ENCODE measurements at regions not wholly inside any gene's neighbourhood (a gene's known extent, or its start where the extent isn't known, plus 50 kb on each side); places are given as distances from the start of the nearest gene placed in this dataset.

DNA sequence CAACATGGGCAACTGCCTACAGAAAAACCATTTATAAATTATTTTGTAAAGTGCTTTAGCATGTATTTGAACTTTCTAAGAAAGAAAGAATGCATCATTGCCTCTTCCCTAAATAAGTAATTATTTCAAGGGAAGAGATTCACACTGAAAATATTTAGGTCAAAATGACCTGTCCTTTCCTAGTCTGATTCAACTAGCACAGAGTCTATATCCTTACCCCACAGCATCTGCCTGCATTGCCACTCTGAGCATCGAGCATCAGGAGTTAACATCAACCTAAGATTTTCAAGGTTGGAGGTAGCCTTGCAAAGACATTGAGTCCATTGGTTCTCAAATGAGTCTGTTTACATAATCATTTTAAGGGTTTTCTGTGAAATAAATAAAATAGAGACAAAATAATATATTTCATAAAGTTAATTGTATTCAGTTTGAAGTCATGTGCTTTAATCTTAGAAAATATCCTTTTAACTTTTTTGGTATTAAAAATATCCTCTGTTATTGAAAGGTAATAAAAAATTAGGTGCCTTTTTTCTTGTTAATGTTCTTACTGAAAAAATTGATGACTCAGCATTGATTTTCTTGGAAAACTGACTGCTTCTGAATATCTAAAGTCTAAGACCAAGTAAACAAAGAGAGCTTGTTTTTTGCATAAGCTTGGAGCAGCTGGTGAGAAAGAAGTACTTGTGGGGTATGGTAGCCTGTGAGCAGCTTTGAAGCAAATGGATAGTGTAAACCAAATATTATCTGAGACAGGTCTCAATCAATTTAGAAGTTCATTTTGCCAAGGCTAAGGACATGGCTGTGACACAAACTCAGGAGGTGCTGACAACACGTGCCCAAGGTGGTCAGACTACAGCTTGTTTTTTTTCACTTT, 269.0 kb upstream of the CLEC14A start:
- no peaks in the 10 kb centered on the region for H3K36me3 Mint-ChIP-seq (ENCODE audit: low read depth)
- no peaks in the 10 kb centered on the region for H3K9me3 Mint-ChIP-seq
- H3K27ac Mint-ChIP-seq, result no peak overlapping the region

GRCh38 chr14:38522724-38523123, 266.8 kb upstream of the CLEC14A start:
- DNase-seq (ENCODE audit: low spot score), result no peak
- H3K27ac Mint-ChIP-seq, result no peak overlapping the region
- intact Hi-C loops (cut with micrococcal nuclease), result no loop called here
- H3K36me3 Mint-ChIP-seq (ENCODE audit: low read depth), result no peaks in the 10 kb centered on the region
- H3K27me3 Mint-ChIP-seq (ENCODE audit: low read depth), result no peaks in the 10 kb centered on the region
- H3K9me3 Mint-ChIP-seq, result no peaks in the 10 kb centered on the region
- no peaks in the 10 kb centered on the region for H3K4me1 Mint-ChIP-seq (ENCODE audit: low read depth)
- H3K4me3 Mint-ChIP-seq (ENCODE audit: low read depth), result no peak overlapping the region

More for the DNA sequence above, 269.0 kb upstream of the CLEC14A start:
- no peak for DNase-seq (ENCODE audit: low spot score)
- intact Hi-C loops (cut with micrococcal nuclease), result no loop called here
- no peaks in the 10 kb centered on the region for H3K27me3 Mint-ChIP-seq (ENCODE audit: low read depth)
- no peaks in the 10 kb centered on the region for H3K4me1 Mint-ChIP-seq (ENCODE audit: low read depth)
- H3K4me3 Mint-ChIP-seq (ENCODE audit: low read depth), result no peak overlapping the region

DNA sequence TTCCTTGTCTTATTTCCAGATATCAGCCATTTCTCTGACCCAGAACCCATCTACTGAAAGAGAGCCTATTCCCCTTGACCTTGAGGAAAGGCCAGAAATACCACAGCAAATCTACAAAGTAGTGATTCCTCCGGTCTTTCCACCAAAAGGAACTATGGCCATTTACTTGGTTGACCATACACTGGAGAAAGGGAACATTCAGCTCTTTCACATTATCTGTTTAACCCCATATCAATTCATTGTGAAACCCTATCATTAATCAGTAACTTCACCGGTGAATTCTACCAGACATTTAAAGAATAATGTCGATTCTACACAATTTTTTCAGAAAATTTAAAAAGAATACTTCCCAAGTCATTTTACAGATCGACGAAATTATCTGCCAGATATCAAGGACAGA, 265.7 kb upstream of the CLEC14A start:
- no peak overlapping the region for H3K27ac Mint-ChIP-seq
- H3K9me3 Mint-ChIP-seq, result no peaks in the 10 kb centered on the region
- intact Hi-C loops (cut with micrococcal nuclease), result no loop called here
- no peaks in the 10 kb centered on the region for H3K36me3 Mint-ChIP-seq (ENCODE audit: low read depth)
- H3K27me3 Mint-ChIP-seq (ENCODE audit: low read depth), result no peaks in the 10 kb centered on the region
- no peaks in the 10 kb centered on the region for H3K4me1 Mint-ChIP-seq (ENCODE audit: low read depth)
- no peak overlapping the region for H3K4me3 Mint-ChIP-seq (ENCODE audit: low read depth)
- DNase-seq (ENCODE audit: low spot score), result no peak

DNA sequence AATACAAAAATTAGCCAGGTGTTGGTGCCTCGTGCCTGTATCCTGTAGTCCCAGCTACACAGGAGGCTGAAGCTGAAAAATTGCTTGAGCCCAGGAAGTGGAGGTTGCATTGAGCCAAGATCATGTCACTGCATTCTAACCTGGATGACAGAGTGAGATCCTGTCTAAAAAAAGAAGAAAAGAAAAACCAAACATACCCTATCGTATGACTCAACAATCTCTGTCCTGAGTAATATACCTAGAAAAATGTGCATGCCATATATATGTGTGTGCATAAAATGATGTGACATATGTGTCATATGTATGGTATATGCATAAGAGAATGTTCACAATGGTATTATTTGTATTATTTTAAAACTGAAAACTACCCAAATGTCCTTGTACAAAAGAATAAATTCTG, 261.5 kb upstream of the CLEC14A start:
- DNase-seq (ENCODE audit: low spot score), result no peak
- Mint-ChIP-seq H3K4me1 (ENCODE audit: low read depth) (no peaks in the 10 kb centered on the region), H3K27me3 (ENCODE audit: low read depth) (no peaks in the 10 kb centered on the region), H3K27ac (no peak overlapping the region), H3K9me3 (peaks cover 3% of the 10 kb centered on the region), H3K4me3 (ENCODE audit: low read depth) (no peak overlapping the region), H3K36me3 (ENCODE audit: low read depth) (no peaks in the 10 kb centered on the region)
- intact Hi-C loops (cut with micrococcal nuclease), result no loop called here

DNA sequence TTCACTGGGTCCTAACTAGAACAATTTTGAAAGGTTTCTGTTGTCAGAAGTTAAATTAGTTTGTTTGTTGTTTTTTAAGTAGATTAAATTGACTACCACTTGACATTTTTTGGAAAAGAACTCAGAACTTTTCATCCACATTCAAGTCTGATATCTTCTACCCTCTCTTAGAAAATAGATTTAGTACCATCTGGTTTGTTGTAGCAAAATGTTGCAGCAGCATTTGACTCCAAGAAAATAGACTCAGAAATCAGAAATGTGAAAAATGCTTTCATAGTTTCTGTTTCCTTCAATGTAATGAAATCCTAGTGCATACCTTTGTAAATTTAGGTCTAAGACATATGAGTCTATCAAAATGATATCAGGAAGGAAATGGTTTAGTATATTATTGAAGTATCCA, 256.3 kb upstream of the CLEC14A start:
- Mint-ChIP-seq H3K4me3 (ENCODE audit: low read depth) (no peak overlapping the region), H3K36me3 (ENCODE audit: low read depth) (no peaks in the 10 kb centered on the region), H3K4me1 (ENCODE audit: low read depth) (no peaks in the 10 kb centered on the region), H3K9me3 (peaks cover 3% of the 10 kb centered on the region), H3K27me3 (ENCODE audit: low read depth) (no peaks in the 10 kb centered on the region), H3K27ac (no peak overlapping the region)
- intact Hi-C loops (cut with micrococcal nuclease), result no loop called here
- DNase-seq (ENCODE audit: low spot score), result no peak

- DNase-seq (ENCODE audit: low spot score), result no peak
- intact Hi-C loops (cut with micrococcal nuclease), result no loop called here
These were observed 251.4 kb upstream of the CLEC14A start for GRCh38 chr14:38507299-38507698.

GRCh38 chr14:38505973-38506249, 250.0 kb upstream of the CLEC14A start:
- H3K4me3 Mint-ChIP-seq (ENCODE audit: low read depth), result no peak overlapping the region
- H3K4me1 Mint-ChIP-seq (ENCODE audit: low read depth), result no peaks in the 10 kb centered on the region
- no peak overlapping the region for H3K27ac Mint-ChIP-seq

More at GRCh38 chr14:38507299-38507698, 251.4 kb upstream of the CLEC14A start:
- Mint-ChIP-seq H3K27me3 (ENCODE audit: low read depth) (no peaks in the 10 kb centered on the region), H3K36me3 (ENCODE audit: low read depth) (no peaks in the 10 kb centered on the region), H3K4me3 (ENCODE audit: low read depth) (no peak overlapping the region), H3K27ac (no peak overlapping the region), H3K4me1 (ENCODE audit: low read depth) (no peaks in the 10 kb centered on the region), H3K9me3 (no peaks in the 10 kb centered on the region)

GRCh38 chr14:38505221-38505972, 249.5 kb upstream of the CLEC14A start:
- H3K27me3 Mint-ChIP-seq (ENCODE audit: low read depth), result no peaks in the 10 kb centered on the region
- no peaks in the 10 kb centered on the region for H3K4me1 Mint-ChIP-seq (ENCODE audit: low read depth)

More at GRCh38 chr14:38505973-38506249, 250.0 kb upstream of the CLEC14A start:
- no peak for DNase-seq (ENCODE audit: low spot score)
- Mint-ChIP-seq H3K27me3 (ENCODE audit: low read depth) (no peaks in the 10 kb centered on the region), H3K36me3 (ENCODE audit: low read depth) (no peaks in the 10 kb centered on the region), H3K9me3 (no peaks in the 10 kb centered on the region)
- intact Hi-C loops (cut with micrococcal nuclease), result no loop called here

GRCh38 chr14:38504175-38504574, 248.3 kb upstream of the CLEC14A start:
- intact Hi-C loops (cut with micrococcal nuclease), result no loop called here
- no peak overlapping the region for H3K27ac Mint-ChIP-seq
- DNase-seq (ENCODE audit: low spot score), result no peak

More at GRCh38 chr14:38505221-38505972, 249.5 kb upstream of the CLEC14A start:
- DNase-seq (ENCODE audit: low spot score), result no peak
- H3K4me3 Mint-ChIP-seq (ENCODE audit: low read depth), result no peak overlapping the region
- H3K27ac Mint-ChIP-seq, result no peak overlapping the region
- intact Hi-C loops (cut with micrococcal nuclease), result no loop called here
- no peaks in the 10 kb centered on the region for H3K9me3 Mint-ChIP-seq
- H3K36me3 Mint-ChIP-seq (ENCODE audit: low read depth), result no peaks in the 10 kb centered on the region

GRCh38 chr14:38502239-38502638, 246.3 kb upstream of the CLEC14A start:
- no peak overlapping the region for H3K4me3 Mint-ChIP-seq (ENCODE audit: low read depth)
- H3K9me3 Mint-ChIP-seq, result peaks cover 5% of the 10 kb centered on the region
- intact Hi-C loops (cut with micrococcal nuclease), result no loop called here
- DNase-seq (ENCODE audit: low spot score), result no peak
- H3K4me1 Mint-ChIP-seq (ENCODE audit: low read depth), result no peaks in the 10 kb centered on the region
- no peaks in the 10 kb centered on the region for H3K27me3 Mint-ChIP-seq (ENCODE audit: low read depth)
- no peaks in the 10 kb centered on the region for H3K36me3 Mint-ChIP-seq (ENCODE audit: low read depth)
- H3K27ac Mint-ChIP-seq, result no peak overlapping the region

More at GRCh38 chr14:38504175-38504574, 248.3 kb upstream of the CLEC14A start:
- Mint-ChIP-seq H3K27me3 (ENCODE audit: low read depth) (no peaks in the 10 kb centered on the region), H3K36me3 (ENCODE audit: low read depth) (no peaks in the 10 kb centered on the region), H3K4me1 (ENCODE audit: low read depth) (no peaks in the 10 kb centered on the region), H3K4me3 (ENCODE audit: low read depth) (no peak overlapping the region), H3K9me3 (peaks cover under 1% of the 10 kb centered on the region)

- no peak overlapping the region for H3K27ac Mint-ChIP-seq
- no peaks in the 10 kb centered on the region for H3K4me1 Mint-ChIP-seq (ENCODE audit: low read depth)
- DNase-seq (ENCODE audit: low spot score), result no peak
- no peaks in the 10 kb centered on the region for H3K36me3 Mint-ChIP-seq (ENCODE audit: low read depth)
- H3K9me3 Mint-ChIP-seq, result peaks cover 5% of the 10 kb centered on the region
- intact Hi-C loops (cut with micrococcal nuclease), result no loop called here
- no peaks in the 10 kb centered on the region for H3K27me3 Mint-ChIP-seq (ENCODE audit: low read depth)
- no peak overlapping the region for H3K4me3 Mint-ChIP-seq (ENCODE audit: low read depth)
These were observed 244.2 kb upstream of the CLEC14A start for GRCh38 chr14:38500125-38500524.

DNA sequence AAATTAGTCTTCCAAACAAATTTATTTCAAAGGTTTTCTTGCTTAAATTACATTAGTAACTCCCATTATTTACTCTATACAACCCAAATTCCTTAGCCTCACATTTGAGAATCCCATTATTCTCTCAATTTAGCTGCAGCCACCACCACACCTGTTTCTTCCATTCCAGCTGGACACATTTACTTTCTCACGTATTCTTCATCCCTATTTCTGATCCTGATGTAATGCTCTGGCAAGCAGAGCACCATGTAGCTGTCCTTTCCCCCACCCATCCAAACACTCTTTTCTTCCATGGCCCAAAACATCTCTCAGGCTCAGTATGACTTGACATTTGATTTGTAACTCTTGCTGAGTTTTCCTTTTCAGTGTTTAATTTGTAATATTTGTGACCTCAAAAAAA, 240.2 kb upstream of the CLEC14A start:
- H3K4me1 Mint-ChIP-seq (ENCODE audit: low read depth), result no peaks in the 10 kb centered on the region
- peaks cover 15% of the 10 kb centered on the region for H3K9me3 Mint-ChIP-seq
- H3K27ac Mint-ChIP-seq, result no peak overlapping the region
- intact Hi-C loops (cut with micrococcal nuclease), result no loop called here
- H3K4me3 Mint-ChIP-seq (ENCODE audit: low read depth), result no peak overlapping the region
- no peaks in the 10 kb centered on the region for H3K27me3 Mint-ChIP-seq (ENCODE audit: low read depth)
- no peaks in the 10 kb centered on the region for H3K36me3 Mint-ChIP-seq (ENCODE audit: low read depth)
- DNase-seq (ENCODE audit: low spot score), result no peak

- Mint-ChIP-seq H3K27me3 (ENCODE audit: low read depth) (no peaks in the 10 kb centered on the region), H3K4me1 (ENCODE audit: low read depth) (no peaks in the 10 kb centered on the region), H3K9me3 (peaks cover 23% of the 10 kb centered on the region), H3K27ac (no peak overlapping the region), H3K36me3 (ENCODE audit: low read depth) (no peaks in the 10 kb centered on the region), H3K4me3 (ENCODE audit: low read depth) (no peak overlapping the region)
- intact Hi-C loops (cut with micrococcal nuclease), result no loop called here
- DNase-seq (ENCODE audit: low spot score), result no peak
These were observed 234.4 kb upstream of the CLEC14A start for GRCh38 chr14:38490273-38490672.

Measured in activated T-helper 2 cell treated with anti-CD3 and anti-CD28 coated beads, Interferon-gamma antibody, Interleukin-2, Interleukin-4, amounts not matched to agents 10 μg/mL and 5 μg/mL and 100 μg/mL, durations not matched to agents 14 hours and 24 hours and 36 hours (primary cell).